GM18909 (cell line): ENCODE measurements at regions not wholly inside any gene's neighbourhood (a gene's known extent, or its start where the extent isn't known, plus 50 kb on each side); places are given as distances from the start of the nearest gene placed in this dataset.
"Not testable (repeated sequence)": the region's sequence is repeated elsewhere in the genome, so short reads cannot be mapped to it uniquely, and the experiment has no call there.

Experiments used
- ATAC-seq: cut with Tn5 transposase; IDR thresholded peaks from one replicate; pipeline ENCODE4 v1.9.1; 2021; ENCODE audit warnings: mild to moderate bottlenecking; ENCODE audit not compliant: unreplicated experiment, poor library complexity

GRCh38 chr13:44680746-44681355 lies 104.7 kb upstream of the TSC22D1 start:
- ATAC-seq, result no peak

GRCh38 chr13:44679597-44679996 lies 103.5 kb upstream of the TSC22D1 start:
- ATAC-seq, result no peak

- no peak for ATAC-seq
Observed at GRCh38 chr13:44678197-44678596, 102.1 kb upstream of the TSC22D1 start.

- ATAC-seq, result no peak
Observed at GRCh38 chr13:44676534-44676933, 100.4 kb upstream of the TSC22D1 start.

- ATAC-seq, result no peak
Observed at GRCh38 chr13:44669534-44669933, 93.4 kb upstream of the TSC22D1 start.

GRCh38 chr13:44668688-44669087 lies 92.6 kb upstream of the TSC22D1 start:
- no peak for ATAC-seq

GRCh38 chr13:44667943-44668342 lies 91.8 kb upstream of the TSC22D1 start:
- ATAC-seq, result peak; percentile 68

- not testable (repeated sequence) for ATAC-seq
Observed at GRCh38 chr13:44666538-44666937, 90.4 kb upstream of the TSC22D1 start.

GRCh38 chr13:44664308-44664707 lies 88.2 kb upstream of the TSC22D1 start:
- ATAC-seq, result no peak

GRCh38 chr13:44662515-44662914 lies 86.4 kb upstream of the TSC22D1 start:
- no peak for ATAC-seq

GRCh38 chr13:44661936-44662335 lies 85.8 kb upstream of the TSC22D1 start:
- no peak for ATAC-seq

- no peak for ATAC-seq
Observed at GRCh38 chr13:44660050-44660449, 83.9 kb upstream of the TSC22D1 start.

- ATAC-seq, result no peak
Observed at GRCh38 chr13:44652962-44653660, 77.0 kb upstream of the TSC22D1 start.

- no peak for ATAC-seq
Observed at GRCh38 chr13:44652168-44652567, 76.0 kb upstream of the TSC22D1 start.

GRCh38 chr13:44651724-44652123 lies 75.6 kb upstream of the TSC22D1 start:
- no peak for ATAC-seq

- ATAC-seq, result no peak
Observed at GRCh38 chr13:44651209-44651608, 75.1 kb upstream of the TSC22D1 start.

- ATAC-seq, result no peak
Observed at GRCh38 chr13:44649834-44650233, 73.7 kb upstream of the TSC22D1 start.

GRCh38 chr13:44649104-44649428 lies 72.9 kb upstream of the TSC22D1 start:
- ATAC-seq, result peak; percentile 61

GRCh38 chr13:44648392-44649103 lies 72.4 kb upstream of the TSC22D1 start:
- peak; percentile 6 for ATAC-seq

GRCh38 chr13:44647560-44647959 lies 71.4 kb upstream of the TSC22D1 start:
- not testable (repeated sequence) for ATAC-seq

GRCh38 chr13:44646044-44646443 lies 69.9 kb upstream of the TSC22D1 start:
- ATAC-seq, result no peak

GRCh38 chr13:44643256-44643655 lies 67.1 kb upstream of the TSC22D1 start:
- ATAC-seq, result no peak
